IMR-90 (cell line): ENCODE measurements at regions not wholly inside any gene's neighbourhood (a gene's known extent, or its start where the extent isn't known, plus 50 kb on each side); places are given as distances from the start of the nearest gene placed in this dataset.

Experiments used
- ATAC-seq: fragments of 200-7000 bp; cut with Tn5 transposase; 2 replicates; pipeline ENCODE4 v1.9.1; 2020; ENCODE audit warnings: low read depth, mild to moderate bottlenecking, moderate library complexity
- BruUV-seq: library from RNA; stranded (reverse); fragments of 400-500 nt; replicated peaks from 2 replicates; lab custom pipeline; 2021; lab: Mats Ljungman, UMichigan
- CTCF ChIA-PET: fragments of 300-600 bp; formaldehyde crosslinking; extraction: SDS; loops from one replicate; lab custom pipeline; 2021; ENCODE audit warnings: antibody characterized with exemption; lab: Yijun Ruan, JAX
- POLR2A ChIA-PET: fragments of 300-600 bp; sonication (Branson Sonifier 250); formaldehyde crosslinking; loops from one replicate; lab custom pipeline; 2022; ENCODE audit warnings: antibody characterized with exemption; ENCODE audit not compliant: unreplicated experiment; lab: Charles Lee
- DNase-seq: peaks from one replicate; pipeline ENCODE4 v3.0.0; 2013
- H2AFZ ChIP-seq: replicated peaks from 2 replicates; pipeline ENCODE3; 2013; ENCODE audit warnings: low read length, mild to moderate bottlenecking; ENCODE audit not compliant: poor library complexity
- H2AK5ac ChIP-seq: 2 replicates; pipeline ENCODE4 v1.6.1; 2013; ENCODE audit warnings: low read depth, low read length, inconsistent platforms
- H2AK9ac ChIP-seq: replicated peaks from 2 replicates; pipeline ENCODE3; 2013; ENCODE audit warnings: mild to moderate bottlenecking, low read depth, low read length, moderate library complexity; ENCODE audit not compliant: poor library complexity
- H2BK120ac ChIP-seq: 2 replicates; pipeline ENCODE4 v1.6.1; 2013; ENCODE audit warnings: low read depth, low read length, inconsistent platforms
- H2BK15ac ChIP-seq: 3 replicates; pipeline ENCODE4 v1.6.1; 2013; ENCODE audit warnings: low read depth, low read length, inconsistent platforms
- H2BK20ac ChIP-seq: 2 replicates; pipeline ENCODE4 v1.6.1; 2013; ENCODE audit warnings: low read depth, mild to moderate bottlenecking, inconsistent platforms, low read length, moderate library complexity
- H2BK5ac ChIP-seq: 2 replicates; pipeline ENCODE4 v1.6.1; 2013; ENCODE audit warnings: mild to moderate bottlenecking, low read depth, low read length, inconsistent platforms; ENCODE audit not compliant: poor library complexity, severe bottlenecking
- H3K14ac ChIP-seq: replicated peaks from 2 replicates; pipeline ENCODE4 v1.6.1; 2013; ENCODE audit warnings: low read depth, low read length, inconsistent platforms
- H3K18ac ChIP-seq: 2 replicates; pipeline ENCODE4 v1.6.1; 2013; ENCODE audit warnings: low read depth, low read length, control low read depth
- H3K23ac ChIP-seq: 2 replicates; pipeline ENCODE4 v1.6.1; 2013; ENCODE audit warnings: low read depth, low read length, inconsistent platforms
- H3K27ac ChIP-seq: 2 replicates; pipeline ENCODE4 v1.5.1; 2013; ENCODE audit warnings: mild to moderate bottlenecking, control low read depth, low read length; ENCODE audit not compliant: insufficient read depth
- H3K27me3 ChIP-seq: 2 replicates; pipeline ENCODE4 v1.6.1; 2013; ENCODE audit warnings: low read length; ENCODE audit not compliant: control insufficient read depth, insufficient read depth
- H3K36me3 ChIP-seq: 2 replicates; pipeline ENCODE4 v1.6.1; 2013; ENCODE audit warnings: low read length, mixed read lengths; ENCODE audit not compliant: control insufficient read depth, insufficient read depth
- H3K4ac ChIP-seq: 2 replicates; pipeline ENCODE4 v1.6.1; 2013; ENCODE audit warnings: low read depth, low read length, inconsistent platforms
- H3K4me1 ChIP-seq: 2 replicates; pipeline ENCODE4 v1.6.1; 2013; ENCODE audit warnings: low read length, mixed read lengths; ENCODE audit not compliant: control insufficient read depth, insufficient read depth
- H3K4me2 ChIP-seq: 2 replicates; pipeline ENCODE4 v1.6.1; 2013; ENCODE audit warnings: low read depth, mild to moderate bottlenecking, control low read depth, low read length, moderate library complexity
- H3K4me3 ChIP-seq: 2 replicates; pipeline ENCODE4 v1.5.1; 2013; ENCODE audit warnings: low read depth, mild to moderate bottlenecking, control low read depth, low read length, moderate library complexity; ENCODE audit not compliant: insufficient read depth
- H3K56ac ChIP-seq: 2 replicates; pipeline ENCODE4 v1.6.1; 2013; ENCODE audit warnings: low read length, inconsistent platforms; ENCODE audit not compliant: insufficient read depth; ENCODE audit errors: extremely low read depth
- H3K79me1 ChIP-seq, 2 experiments: 2 replicates each; pipeline ENCODE4 v1.6.1; 2013; ENCODE audit warnings: low read length in 2 of 2, inconsistent platforms in 1 of 2, low read depth in 1 of 2
- H3K9ac ChIP-seq: 2 replicates; pipeline ENCODE4 v1.6.1; 2013; ENCODE audit warnings: low read depth, low read length, control low read depth
- H3K9me1 ChIP-seq: 2 replicates; pipeline ENCODE4 v1.6.1; 2013; ENCODE audit warnings: low read length, inconsistent platforms; ENCODE audit not compliant: insufficient read depth
- H3K9me3 ChIP-seq: 2 replicates; pipeline ENCODE4 v1.6.1; 2013; ENCODE audit warnings: low read length; ENCODE audit not compliant: control insufficient read depth, insufficient read depth
- H4K20me1 ChIP-seq: 2 replicates; pipeline ENCODE4 v1.6.1; 2013; ENCODE audit warnings: low read length, inconsistent platforms; ENCODE audit not compliant: insufficient read depth
- H4K5ac ChIP-seq: 2 replicates; pipeline ENCODE4 v1.6.1; 2013; ENCODE audit warnings: mild to moderate bottlenecking, low read depth, low read length, control low read depth
- H4K8ac ChIP-seq, 2 experiments: 2 replicates each; pipeline ENCODE4 v1.6.1; 2013; ENCODE audit warnings: low read depth in 2 of 2, low read length in 2 of 2, control low read depth in 1 of 2, inconsistent platforms in 1 of 2
- H4K91ac ChIP-seq: 2 replicates; pipeline ENCODE4 v1.6.1; 2013; ENCODE audit warnings: low read depth, low read length, inconsistent platforms; ENCODE audit not compliant: insufficient read depth
- BHLHE40 ChIP-seq: fragments of 150-350 bp; IDR thresholded peaks from 2 replicates; pipeline ENCODE4 v1.6.1; 2016; ENCODE audit warnings: mild to moderate bottlenecking, low read depth, low read length
- CEBPB ChIP-seq: IDR thresholded peaks from 2 replicates; pipeline ENCODE4 v1.6.1; 2012; ENCODE audit warnings: low read depth, low read length, improper control_type of control experiment
- MAFK ChIP-seq: IDR thresholded peaks from 2 replicates; pipeline ENCODE4 v1.6.1; 2012; ENCODE audit warnings: low read depth, low read length, improper control_type of control experiment
- MXI1 ChIP-seq: IDR thresholded peaks from 2 replicates; pipeline ENCODE4 v1.6.1; 2012; ENCODE audit warnings: low read depth, mild to moderate bottlenecking, low read length, moderate library complexity, borderline replicate concordance
- RAD21 ChIP-seq: IDR thresholded peaks from 2 replicates; pipeline ENCODE4 v1.6.1; 2012; ENCODE audit warnings: low read length, improper control_type of control experiment
- WGBS, 2 experiments: methylation state at CpG; one replicate each; pipeline versions ENCODE4 v1.1.5 to v1.1.7; 2013; ENCODE audit warnings: missing lambda C conversion rate in 2 of 2; ENCODE audit not compliant: insufficient read length in 1 of 2; ENCODE audit errors: extremely low coverage in 2 of 2; 5-methylcytosine and 5-hydroxymethylcytosine counted together
- dilution Hi-C: fragments of 300-500 bp; cut with HindIII; formaldehyde crosslinking; loops from one replicate; pipeline ENCODE4 v1.14.3; 2018; ENCODE audit warnings: low sequenced_read_pairs; ENCODE audit not compliant: unreplicated experiment
- in situ Hi-C: fragments of 300-500 bp; cut with MboI; formaldehyde crosslinking; loops from 3 replicates; pipeline ENCODE4 v1.14.3; 2019; ENCODE audit warnings: low sequenced_read_pairs, inconsistent platforms, mixed read lengths
- intact Hi-C: fragments of 100-400 bp; cut with micrococcal nuclease; formaldehyde crosslinking; loops from 2 replicates; pipeline ENCODE4 v1.10.0; 2022

DNA sequence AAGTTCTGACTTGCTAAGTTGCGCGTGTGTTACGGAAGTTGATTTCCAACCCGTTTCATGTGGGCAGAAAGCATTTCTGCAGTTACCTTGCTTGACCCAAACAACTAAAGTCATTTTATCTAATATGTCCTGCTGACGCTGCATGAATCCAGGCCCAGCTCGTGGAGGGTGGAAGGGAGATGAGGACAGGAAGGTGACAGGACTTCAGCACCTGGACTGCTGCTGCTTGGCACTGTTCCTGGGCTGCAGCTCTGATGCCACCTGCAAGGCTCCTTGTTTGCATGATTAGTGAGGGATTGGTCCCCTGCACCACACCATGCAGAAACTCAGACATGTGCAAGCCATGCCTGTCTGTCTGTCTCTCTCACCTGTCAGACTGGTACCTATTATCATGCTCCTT, 198.4 kb downstream of the PRDM2 start:
- POLR2A ChIA-PET, result no interaction called here

More for the DNA sequence above, 198.4 kb downstream of the PRDM2 start:
- peaks cover 23% of the 10 kb centered on the region for H3K9me3 ChIP-seq
- no peaks in the 10 kb centered on the region for H4K20me1 ChIP-seq
- CTCF ChIA-PET, result no interaction called here
- no CpG with 5 or more reads among the region's 6 CpGs for WGBS, 2 experiments
- no peak overlapping the region for H3K9ac ChIP-seq
- no peak overlapping the region for H3K4ac ChIP-seq
- no peak overlapping the region for H2BK5ac ChIP-seq
- no peaks in the 10 kb centered on the region for H3K4me1 ChIP-seq
- H2AK9ac ChIP-seq, result no peak overlapping the region
- H4K8ac ChIP-seq, result no peak overlapping the region
- in situ Hi-C loops, result no loop called here
- no peaks in the 10 kb centered on the region; the same call in 1 of the 2 replicates for H3K27me3 ChIP-seq
- H3K56ac ChIP-seq, result no peak overlapping the region
- ATAC-seq (no peak), DNase-seq (no peak)
- H3K18ac ChIP-seq, result no peak overlapping the region
- no TSS peak for BruUV-seq
- no peak overlapping the region for H2BK120ac ChIP-seq
- no peak overlapping the region for H3K4me2 ChIP-seq
- no peak overlapping the region for H2BK15ac ChIP-seq
- no peaks in the 10 kb centered on the region for H3K79me1 ChIP-seq
- no peak overlapping the region for H3K14ac ChIP-seq
- no peak overlapping the region for H4K5ac ChIP-seq
- no peak overlapping the region for H2BK20ac ChIP-seq
- H3K9me1 ChIP-seq, result no peaks in the 10 kb centered on the region
- no peak overlapping the region for H4K91ac ChIP-seq
- no peak overlapping the region for H3K4me3 ChIP-seq
- dilution Hi-C loops, result no loop called here
- TF ChIP-seq CEBPB (no peak), RAD21 (no peak), MXI1 (no peak), BHLHE40 (no peak), MAFK (no peak)
- H2AFZ ChIP-seq, result no peak overlapping the region
- no peak overlapping the region for H3K23ac ChIP-seq
- intact Hi-C loops, result no loop called here
- no peaks in the 10 kb centered on the region for H3K36me3 ChIP-seq
- H2AK5ac ChIP-seq, result no peak overlapping the region
- no peak overlapping the region for H3K27ac ChIP-seq
